ENCODE measurements at regions not wholly inside any gene's neighbourhood (a gene's known extent, or its start where the extent isn't known, plus 50 kb on each side); places are given as distances from the start of the nearest gene placed in this dataset.

GRCh38 chr5:141742144-141742543, 60.1 kb upstream of the ARAP3 start:
- TF ChIP-seq POLR2AphosphoS5 (IDR thresholded peaks at IDR 0.05) (no peak), POLR2A (IDR thresholded peaks at IDR 0.05) (no peak), CTCF (IDR thresholded peaks at IDR 0.05) (no peak)

All from suprapubic skin (tissue), 4 donors.